ENCODE measurements at regions not wholly inside any gene's neighbourhood (a gene's known extent, or its start where the extent isn't known, plus 50 kb on each side); places are given as distances from the start of the nearest gene placed in this dataset.

GRCh38 chr2:133676392-133677130 is 108.3 kb upstream of the NCKAP5 start:
- Mint-ChIP-seq H3K27me3 (no peaks in the 10 kb centered on the region), H3K36me3 (ENCODE audit: low read depth) (no peaks in the 10 kb centered on the region), H3K27ac (no peak overlapping the region), H3K9me3 (no peaks in the 10 kb centered on the region), H3K4me3 (no peak overlapping the region), H3K4me1 (ENCODE audit: low read depth) (no peaks in the 10 kb centered on the region)
- intact Hi-C loops (cut with micrococcal nuclease) = no loop called here

- Mint-ChIP-seq H3K4me1 (ENCODE audit: low read depth) (no peaks in the 10 kb centered on the region), H3K4me3 (no peak overlapping the region), H3K27ac (no peak overlapping the region), H3K36me3 (ENCODE audit: low read depth) (no peaks in the 10 kb centered on the region), H3K27me3 (no peaks in the 10 kb centered on the region), H3K9me3 (no peaks in the 10 kb centered on the region)
- intact Hi-C loops (cut with micrococcal nuclease) = no loop called here
Observed at GRCh38 chr2:133680343-133681049, 112.2 kb upstream of the NCKAP5 start.

GRCh38 chr2:133682347-133682746 is 114.1 kb upstream of the NCKAP5 start:
- Mint-ChIP-seq H3K27me3 (no peaks in the 10 kb centered on the region), H3K4me3 (no peak overlapping the region), H3K27ac (no peak overlapping the region), H3K4me1 (ENCODE audit: low read depth) (no peaks in the 10 kb centered on the region), H3K9me3 (no peaks in the 10 kb centered on the region), H3K36me3 (ENCODE audit: low read depth) (no peaks in the 10 kb centered on the region)
- intact Hi-C loops (cut with micrococcal nuclease) = no loop called here

- H3K27ac Mint-ChIP-seq = no peak overlapping the region
- H3K4me1 Mint-ChIP-seq (ENCODE audit: low read depth) = no peaks in the 10 kb centered on the region
- no peak overlapping the region for H3K4me3 Mint-ChIP-seq
- H3K27me3 Mint-ChIP-seq = no peaks in the 10 kb centered on the region
- intact Hi-C loops (cut with micrococcal nuclease) = no loop called here
- no peaks in the 10 kb centered on the region for H3K9me3 Mint-ChIP-seq
- H3K36me3 Mint-ChIP-seq (ENCODE audit: low read depth) = no peaks in the 10 kb centered on the region
Observed at GRCh38 chr2:133682906-133683305, 114.6 kb upstream of the NCKAP5 start.

GRCh38 chr2:133685636-133686215 is 117.5 kb upstream of the NCKAP5 start:
- Mint-ChIP-seq H3K27me3 (no peaks in the 10 kb centered on the region), H3K27ac (no peak overlapping the region), H3K36me3 (ENCODE audit: low read depth) (no peaks in the 10 kb centered on the region), H3K4me1 (ENCODE audit: low read depth) (no peaks in the 10 kb centered on the region), H3K9me3 (no peaks in the 10 kb centered on the region), H3K4me3 (no peak overlapping the region)
- intact Hi-C loops (cut with micrococcal nuclease) = no loop called here

GRCh38 chr2:133690780-133691179 is 122.5 kb upstream of the NCKAP5 start:
- H3K27ac Mint-ChIP-seq = no peak overlapping the region
- no peaks in the 10 kb centered on the region for H3K27me3 Mint-ChIP-seq
- intact Hi-C loops (cut with micrococcal nuclease) = no loop called here
- H3K4me1 Mint-ChIP-seq (ENCODE audit: low read depth) = no peaks in the 10 kb centered on the region
- peaks cover 23% of the 10 kb centered on the region for H3K9me3 Mint-ChIP-seq
- H3K4me3 Mint-ChIP-seq = no peak overlapping the region
- no peaks in the 10 kb centered on the region for H3K36me3 Mint-ChIP-seq (ENCODE audit: low read depth)

GRCh38 chr2:133691336-133691735 is 123.1 kb upstream of the NCKAP5 start:
- H3K27ac Mint-ChIP-seq = no peak overlapping the region
- intact Hi-C loops (cut with micrococcal nuclease) = no loop called here
- peaks cover 23% of the 10 kb centered on the region for H3K9me3 Mint-ChIP-seq
- H3K36me3 Mint-ChIP-seq (ENCODE audit: low read depth) = no peaks in the 10 kb centered on the region
- no peaks in the 10 kb centered on the region for H3K4me1 Mint-ChIP-seq (ENCODE audit: low read depth)
- H3K4me3 Mint-ChIP-seq = no peak overlapping the region
- no peaks in the 10 kb centered on the region for H3K27me3 Mint-ChIP-seq

GRCh38 chr2:133705287-133705686 is 137.0 kb upstream of the NCKAP5 start:
- intact Hi-C loops (cut with micrococcal nuclease) = no loop called here
- peaks cover 14% of the 10 kb centered on the region for H3K9me3 Mint-ChIP-seq
- no peaks in the 10 kb centered on the region for H3K4me1 Mint-ChIP-seq (ENCODE audit: low read depth)
- H3K36me3 Mint-ChIP-seq (ENCODE audit: low read depth) = no peaks in the 10 kb centered on the region
- no peaks in the 10 kb centered on the region for H3K27me3 Mint-ChIP-seq
- no peak overlapping the region for H3K4me3 Mint-ChIP-seq
- H3K27ac Mint-ChIP-seq = no peak overlapping the region

- Mint-ChIP-seq H3K36me3 (ENCODE audit: low read depth) (no peaks in the 10 kb centered on the region), H3K4me3 (no peak overlapping the region), H3K27ac (no peak overlapping the region), H3K9me3 (peaks cover 14% of the 10 kb centered on the region), H3K4me1 (ENCODE audit: low read depth) (no peaks in the 10 kb centered on the region), H3K27me3 (no peaks in the 10 kb centered on the region)
- intact Hi-C loops (cut with micrococcal nuclease) = no loop called here
Observed at GRCh38 chr2:133710613-133711012, 142.3 kb upstream of the NCKAP5 start.

- intact Hi-C loops (cut with micrococcal nuclease) = no loop called here
- Mint-ChIP-seq H3K9me3 (peaks cover 14% of the 10 kb centered on the region), H3K4me3 (no peak overlapping the region), H3K36me3 (ENCODE audit: low read depth) (no peaks in the 10 kb centered on the region), H3K27me3 (no peaks in the 10 kb centered on the region), H3K4me1 (ENCODE audit: low read depth) (no peaks in the 10 kb centered on the region), H3K27ac (no peak overlapping the region)
Observed at GRCh38 chr2:133711201-133711600, 142.9 kb upstream of the NCKAP5 start.

GRCh38 chr2:133711806-133712205 is 143.5 kb upstream of the NCKAP5 start:
- intact Hi-C loops (cut with micrococcal nuclease) = no loop called here
- Mint-ChIP-seq H3K36me3 (ENCODE audit: low read depth) (no peaks in the 10 kb centered on the region), H3K9me3 (peaks cover 10% of the 10 kb centered on the region), H3K27me3 (no peaks in the 10 kb centered on the region), H3K27ac (no peak overlapping the region), H3K4me1 (ENCODE audit: low read depth) (no peaks in the 10 kb centered on the region), H3K4me3 (no peak overlapping the region)

GRCh38 chr2:133712369-133712768 is 144.1 kb upstream of the NCKAP5 start:
- Mint-ChIP-seq H3K27ac (no peak overlapping the region), H3K36me3 (ENCODE audit: low read depth) (no peaks in the 10 kb centered on the region), H3K9me3 (peaks cover 6% of the 10 kb centered on the region), H3K27me3 (no peaks in the 10 kb centered on the region), H3K4me1 (ENCODE audit: low read depth) (no peaks in the 10 kb centered on the region), H3K4me3 (no peak overlapping the region)
- intact Hi-C loops (cut with micrococcal nuclease) = no loop called here

GRCh38 chr2:133713049-133713580 is 144.9 kb upstream of the NCKAP5 start:
- intact Hi-C loops (cut with micrococcal nuclease) = no loop called here
- H3K4me3 Mint-ChIP-seq = no peak overlapping the region
- no peaks in the 10 kb centered on the region for H3K27me3 Mint-ChIP-seq

GRCh38 chr2:133716166-133716565 is 147.9 kb upstream of the NCKAP5 start:
- intact Hi-C loops (cut with micrococcal nuclease) = no loop called here
- no peak overlapping the region for H3K4me3 Mint-ChIP-seq
- no peaks in the 10 kb centered on the region for H3K36me3 Mint-ChIP-seq (ENCODE audit: low read depth)
- H3K27me3 Mint-ChIP-seq = no peaks in the 10 kb centered on the region
- H3K27ac Mint-ChIP-seq = no peak overlapping the region
- no peaks in the 10 kb centered on the region for H3K9me3 Mint-ChIP-seq
- no peaks in the 10 kb centered on the region for H3K4me1 Mint-ChIP-seq (ENCODE audit: low read depth)

More at GRCh38 chr2:133713049-133713580, 144.9 kb upstream of the NCKAP5 start:
- H3K4me1 Mint-ChIP-seq (ENCODE audit: low read depth) = no peaks in the 10 kb centered on the region
- H3K27ac Mint-ChIP-seq = no peak overlapping the region
- H3K36me3 Mint-ChIP-seq (ENCODE audit: low read depth) = no peaks in the 10 kb centered on the region
- H3K9me3 Mint-ChIP-seq = peaks cover 6% of the 10 kb centered on the region
